HG03097 (cell line): ENCODE measurements at regions not wholly inside any gene's neighbourhood (a gene's known extent, or its start where the extent isn't known, plus 50 kb on each side); places are given as distances from the start of the nearest gene placed in this dataset.
"Not testable (repeated sequence)": the region's sequence is repeated elsewhere in the genome, so short reads cannot be mapped to it uniquely, and the experiment has no call there.

Experiments used
- ATAC-seq: cut with Tn5 transposase; IDR thresholded peaks from one replicate; pipeline ENCODE4 v1.9.1; 2021; ENCODE audit not compliant: unreplicated experiment, low FRiP score

DNA sequence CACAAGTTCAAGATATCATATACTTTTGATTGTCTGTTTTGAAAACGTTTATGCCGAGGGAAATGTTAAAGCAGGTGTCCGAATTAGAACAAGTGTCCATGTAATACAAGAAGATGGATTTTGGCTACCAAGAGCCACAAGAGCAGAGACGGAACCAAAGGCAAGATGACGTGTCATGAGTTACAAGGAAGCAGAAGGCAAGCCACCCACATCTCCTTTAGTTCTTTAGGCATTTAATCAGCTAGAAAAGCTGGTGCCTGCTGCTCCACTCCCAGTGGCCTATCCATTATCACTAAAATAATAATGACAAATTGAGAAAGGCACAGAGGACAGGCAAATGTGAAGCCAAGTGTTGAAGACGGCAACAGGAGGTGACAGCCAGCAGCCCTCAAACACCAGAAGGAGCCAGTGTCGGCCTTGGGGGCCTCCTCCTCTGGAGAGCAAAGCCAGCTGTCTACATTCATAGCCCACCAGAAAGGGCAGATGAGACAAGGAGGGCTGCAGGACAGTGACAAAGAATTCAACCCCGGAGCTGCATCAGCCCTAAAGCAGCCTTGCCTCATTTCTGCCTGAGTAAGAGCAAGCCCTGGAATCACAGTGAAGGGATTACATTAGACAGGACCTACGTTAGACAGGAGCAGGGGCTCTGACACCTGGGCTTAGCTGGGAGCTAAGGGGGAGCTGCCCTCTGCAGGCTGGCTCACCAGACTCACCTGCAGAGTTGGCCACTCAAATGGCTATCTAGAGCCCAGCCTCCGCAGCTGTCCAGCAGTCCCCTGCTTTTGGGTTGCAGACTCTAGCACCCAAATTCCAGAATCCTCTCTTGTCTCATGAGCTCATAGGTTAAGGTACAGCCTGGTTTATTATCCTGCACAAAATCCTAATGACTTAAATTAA, 569.9 kb downstream of the UQCRFS1 start:
- no peak for ATAC-seq

DNA sequence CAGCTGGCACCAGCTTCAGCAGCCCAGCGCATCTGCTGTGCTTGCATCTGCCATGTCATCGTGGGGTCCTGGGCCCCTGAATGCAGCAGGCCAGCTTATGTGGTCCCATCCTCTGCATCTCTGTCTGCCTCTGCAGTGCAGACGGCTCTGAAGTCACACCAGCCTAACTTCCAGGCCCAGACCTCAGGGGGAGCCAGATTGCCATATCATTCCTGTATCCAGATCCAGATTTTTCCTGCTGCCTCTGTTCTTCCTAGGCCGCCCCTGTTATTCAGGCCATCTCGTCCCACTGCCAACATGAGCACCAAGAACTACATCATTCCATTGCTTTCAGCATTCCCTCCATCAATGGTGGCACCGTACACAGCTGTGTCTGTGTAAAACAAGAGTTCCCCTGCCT, 571.6 kb downstream of the UQCRFS1 start:
- no peak for ATAC-seq

DNA sequence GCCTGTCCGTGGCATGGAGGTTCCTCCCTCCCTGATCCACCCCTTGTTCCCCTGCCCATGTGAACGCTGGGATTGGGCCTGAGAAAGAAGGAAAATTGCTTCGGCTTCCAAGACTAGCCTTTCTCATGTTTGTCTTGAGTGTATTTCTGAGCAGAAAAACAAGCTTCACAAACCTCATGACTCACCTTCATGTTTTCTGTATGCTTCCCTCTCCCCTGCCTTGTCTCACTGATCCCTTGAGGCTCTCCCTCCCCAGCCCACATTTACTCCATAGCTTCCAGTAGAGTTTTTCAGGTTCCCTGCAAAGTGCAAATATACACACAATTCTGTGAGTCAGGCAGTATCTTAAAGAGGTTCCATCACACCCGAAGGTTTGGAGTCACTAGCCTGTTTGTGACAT, 572.4 kb downstream of the UQCRFS1 start:
- ATAC-seq, result no peak

- ATAC-seq, result no peak
Measured at GRCh38 chr19:28638445-28638844, 574.5 kb downstream of the UQCRFS1 start.

GRCh38 chr19:28636706-28637105, 576.2 kb downstream of the UQCRFS1 start:
- no peak for ATAC-seq

GRCh38 chr19:28636016-28636629, 576.8 kb downstream of the UQCRFS1 start:
- ATAC-seq, result no peak

DNA sequence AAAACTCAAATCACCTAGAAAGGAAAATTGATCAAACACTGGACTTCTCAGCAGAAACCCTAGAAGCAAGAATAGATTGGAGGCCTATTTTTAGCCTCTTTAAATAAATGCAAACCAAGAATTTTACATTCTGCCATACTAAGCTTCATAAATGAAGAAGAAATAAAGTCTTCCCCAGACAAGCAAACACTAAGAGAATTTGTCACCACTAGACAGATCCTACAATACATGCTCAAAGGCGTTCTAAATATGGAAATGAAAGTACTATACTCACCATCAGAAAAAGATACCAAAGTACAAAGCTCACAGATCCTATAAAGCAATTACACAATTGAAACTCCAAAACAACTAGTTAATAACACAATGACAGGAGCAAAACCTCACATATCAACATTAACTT, 578.1 kb downstream of the UQCRFS1 start:
- ATAC-seq, result no peak

- no peak for ATAC-seq
Measured at GRCh38 chr19:28634019-28634328, 579.0 kb downstream of the UQCRFS1 start.

GRCh38 chr19:28633319-28634018, 579.5 kb downstream of the UQCRFS1 start:
- no peak for ATAC-seq

GRCh38 chr19:28632371-28633080, 580.4 kb downstream of the UQCRFS1 start:
- ATAC-seq, result no peak

- ATAC-seq, result no peak
Measured at GRCh38 chr19:28631961-28632360, 581.0 kb downstream of the UQCRFS1 start.

DNA sequence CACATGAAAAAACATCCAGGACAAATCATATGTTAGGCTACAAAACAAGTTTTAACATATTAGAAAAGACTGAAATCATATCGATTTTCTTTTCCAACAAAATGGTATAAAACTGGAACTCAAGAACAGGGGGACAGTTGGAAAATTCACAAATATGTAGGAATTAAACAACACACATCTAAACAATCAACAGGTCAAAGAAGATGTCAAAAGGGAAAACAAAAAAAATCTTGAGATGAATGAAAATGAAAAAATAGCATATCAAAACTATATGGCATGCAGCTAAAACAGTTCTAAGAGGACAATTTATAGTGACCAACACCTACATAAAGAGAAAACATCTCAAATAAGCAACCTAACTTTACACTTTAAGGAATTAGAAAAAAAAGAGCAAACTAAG, 585.3 kb downstream of the UQCRFS1 start:
- no peak for ATAC-seq

GRCh38 chr19:28626407-28626806, 586.5 kb downstream of the UQCRFS1 start:
- not testable (repeated sequence) for ATAC-seq

DNA sequence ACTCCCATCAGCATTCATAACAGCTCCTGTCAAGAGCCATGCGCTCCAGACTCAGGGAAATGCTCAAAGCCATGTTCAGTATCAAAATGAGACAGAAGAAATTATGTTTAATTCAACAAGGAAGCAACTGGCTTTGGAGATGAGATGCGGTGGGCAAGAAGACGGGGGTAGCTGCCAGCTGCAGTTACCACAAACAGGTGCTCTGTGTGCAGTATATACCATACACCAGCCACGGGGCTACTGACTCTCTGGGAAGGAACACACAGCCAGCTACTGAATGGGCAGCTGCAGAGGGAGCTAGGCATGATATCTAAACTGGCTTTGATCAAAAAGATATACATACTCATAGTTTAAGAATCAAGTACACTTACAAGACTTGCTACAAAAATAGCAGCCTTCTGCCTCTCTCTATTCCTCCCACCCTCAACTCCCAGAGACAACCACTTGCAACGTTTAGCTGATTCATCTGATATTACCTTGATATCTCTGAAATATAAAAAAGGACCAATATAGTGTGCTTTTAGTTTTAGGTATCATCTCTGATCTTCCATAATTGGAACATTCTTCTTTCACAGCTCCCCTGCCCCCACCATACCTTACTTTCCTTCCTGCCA, 593.0 kb downstream of the UQCRFS1 start:
- ATAC-seq, result no peak

- no peak for ATAC-seq
Measured at GRCh38 chr19:28618504-28618903, 594.4 kb downstream of the UQCRFS1 start.

DNA sequence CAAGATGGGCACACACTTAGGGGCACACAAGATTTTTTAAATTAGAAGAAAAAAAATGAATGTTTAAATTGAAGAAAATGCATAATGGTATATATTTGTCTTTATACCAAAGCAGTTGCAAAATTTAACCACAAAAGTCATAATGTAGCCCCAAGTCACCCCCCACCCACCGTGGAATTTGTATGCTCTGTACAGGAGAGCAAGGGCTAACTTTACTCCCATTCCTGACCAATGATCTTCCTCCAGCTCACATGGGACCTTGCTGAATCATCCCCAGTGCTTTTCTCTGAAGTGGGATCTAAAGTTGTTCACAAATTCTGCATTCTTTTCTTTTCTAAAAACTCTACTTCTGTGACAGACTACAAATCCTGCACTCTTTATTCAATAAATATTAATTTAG, 597.0 kb downstream of the UQCRFS1 start:
- no peak for ATAC-seq

DNA sequence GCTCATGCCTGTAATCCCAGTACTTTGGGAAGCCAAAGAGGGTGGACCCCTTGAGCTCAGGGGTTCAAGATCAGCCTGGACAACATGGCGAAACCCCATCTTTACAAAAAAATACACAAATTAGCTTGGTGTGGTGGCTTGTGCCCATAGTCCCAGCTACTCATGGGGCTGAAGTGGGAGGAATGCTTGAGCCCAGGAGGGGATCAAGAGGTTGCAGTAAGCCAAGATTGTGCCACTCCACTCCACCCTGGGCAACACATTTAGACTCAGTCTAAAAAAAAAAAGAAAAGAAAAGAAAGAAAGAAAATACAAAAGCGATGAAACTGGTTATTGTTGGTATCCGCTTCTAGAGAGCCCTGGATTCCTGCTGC, 597.4 kb downstream of the UQCRFS1 start:
- ATAC-seq, result no peak

DNA sequence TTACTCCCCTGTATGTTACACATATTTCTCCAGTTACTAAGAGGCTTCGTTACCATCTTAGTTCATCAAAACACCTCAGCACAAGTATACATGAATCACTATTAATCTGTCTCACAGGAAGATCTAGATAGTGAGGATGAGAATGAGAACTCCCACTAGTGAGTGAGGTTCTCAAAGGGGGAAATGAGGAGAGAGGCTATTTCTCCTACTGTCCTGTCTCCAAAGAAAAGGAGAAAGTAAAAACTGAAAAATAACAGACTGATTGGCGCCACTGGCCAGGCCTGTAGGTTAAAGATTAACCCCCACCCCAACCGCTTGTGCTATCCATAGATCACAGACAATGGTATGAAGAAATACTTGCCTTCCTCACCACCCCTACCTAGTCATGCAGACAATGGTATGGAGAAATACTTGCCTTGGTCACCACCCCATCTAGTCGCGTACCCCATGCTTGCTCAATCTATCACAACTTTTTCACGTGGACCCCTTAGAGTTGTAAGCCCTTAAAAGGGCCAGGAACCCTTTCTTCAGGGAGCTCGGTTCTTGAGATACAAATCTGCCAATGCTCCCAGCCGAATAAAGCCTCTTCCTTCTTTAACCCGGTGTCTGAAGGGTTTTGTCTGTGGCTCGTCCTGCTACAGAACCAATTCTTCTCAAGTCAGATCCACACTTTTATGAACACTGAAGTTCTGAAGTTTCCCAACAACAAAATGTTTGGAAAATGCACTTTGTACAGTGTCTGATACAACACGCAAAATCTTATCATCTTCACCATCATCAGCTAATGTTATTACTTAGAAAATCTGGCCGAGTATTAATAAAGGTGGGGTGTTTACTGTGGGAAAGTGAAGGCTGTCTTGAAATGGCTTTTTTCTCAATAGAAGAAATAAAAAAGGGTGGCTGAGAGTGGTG, 598.1 kb downstream of the UQCRFS1 start:
- ATAC-seq, result no peak

DNA sequence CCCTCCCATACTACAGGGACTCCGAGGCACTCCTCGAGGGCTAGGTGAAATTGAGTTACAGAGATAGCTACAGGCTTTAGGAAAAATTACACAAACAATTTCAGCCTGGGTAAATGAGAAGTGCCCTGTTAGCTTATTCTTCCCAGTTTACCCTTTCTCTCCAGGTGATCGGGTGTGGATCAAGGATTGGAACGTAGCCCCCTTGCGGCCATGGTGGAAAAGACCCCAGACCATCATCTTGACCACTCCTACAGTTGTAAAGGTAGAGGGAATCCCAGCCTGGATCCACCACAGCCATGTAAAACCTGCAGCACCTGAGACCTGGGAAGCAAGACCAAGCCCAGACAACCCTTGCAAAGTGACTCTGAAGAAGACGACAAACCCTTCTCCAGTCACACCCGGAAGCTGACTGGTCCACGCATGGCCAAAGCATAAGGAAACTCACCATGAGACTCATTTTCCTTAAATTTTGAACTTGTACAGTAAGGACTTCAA, 600.6 kb downstream of the UQCRFS1 start:
- ATAC-seq, result no peak
